Dermis blood vessel endothelial cell (primary cell): ENCODE measurements at regions not wholly inside any gene's neighbourhood (a gene's known extent, or its start where the extent isn't known, plus 50 kb on each side); places are given as distances from the start of the nearest gene placed in this dataset.

Source experiments
- DNase-seq: peaks from one replicate; pipeline ENCODE4 v3.0.0; 2010

DNA sequence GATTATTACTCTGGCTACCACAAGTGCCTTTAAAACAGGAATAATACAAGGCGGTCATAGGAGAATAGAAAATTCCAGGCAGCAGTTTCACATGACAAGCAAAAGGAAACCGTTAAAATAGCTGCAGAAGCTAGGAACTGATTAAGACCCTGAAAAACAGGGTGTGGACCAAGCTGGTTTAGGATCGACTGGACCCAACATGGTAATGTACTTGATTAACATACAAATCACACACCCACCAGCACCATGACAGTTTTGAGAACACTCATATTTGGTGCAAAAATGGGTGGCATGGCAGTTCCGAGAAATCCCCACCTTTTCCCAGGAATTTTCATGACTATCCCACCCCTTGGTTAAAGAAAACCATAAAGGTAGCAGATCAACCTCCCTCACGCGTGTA lies 51.9 kb upstream of the TMEM163 start:
- DNase-seq = no peak

DNA sequence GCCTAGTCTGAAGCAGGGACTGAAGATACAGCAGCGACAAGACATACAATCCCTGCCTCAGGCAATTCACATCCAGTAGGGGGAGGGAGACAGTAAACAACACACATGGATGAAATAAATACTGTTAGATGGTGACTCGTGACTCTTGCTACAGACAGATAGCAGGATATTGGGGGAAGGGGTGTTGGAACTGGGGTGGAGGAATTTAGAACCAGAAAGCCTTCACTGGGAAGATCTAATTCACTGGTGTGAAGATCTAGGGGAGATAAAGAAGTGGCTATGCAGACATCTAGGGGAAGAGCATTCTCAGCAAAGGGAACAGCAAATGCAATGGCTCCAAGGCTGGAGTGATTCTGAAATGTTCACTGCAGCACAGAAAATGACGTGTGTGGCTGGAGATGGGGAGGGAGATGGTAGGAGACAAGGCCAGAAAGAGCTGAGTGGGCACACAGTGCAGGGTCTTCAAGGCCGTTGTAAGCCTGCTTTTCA lies 52.6 kb upstream of the TMEM163 start:
- no peak for DNase-seq

DNA sequence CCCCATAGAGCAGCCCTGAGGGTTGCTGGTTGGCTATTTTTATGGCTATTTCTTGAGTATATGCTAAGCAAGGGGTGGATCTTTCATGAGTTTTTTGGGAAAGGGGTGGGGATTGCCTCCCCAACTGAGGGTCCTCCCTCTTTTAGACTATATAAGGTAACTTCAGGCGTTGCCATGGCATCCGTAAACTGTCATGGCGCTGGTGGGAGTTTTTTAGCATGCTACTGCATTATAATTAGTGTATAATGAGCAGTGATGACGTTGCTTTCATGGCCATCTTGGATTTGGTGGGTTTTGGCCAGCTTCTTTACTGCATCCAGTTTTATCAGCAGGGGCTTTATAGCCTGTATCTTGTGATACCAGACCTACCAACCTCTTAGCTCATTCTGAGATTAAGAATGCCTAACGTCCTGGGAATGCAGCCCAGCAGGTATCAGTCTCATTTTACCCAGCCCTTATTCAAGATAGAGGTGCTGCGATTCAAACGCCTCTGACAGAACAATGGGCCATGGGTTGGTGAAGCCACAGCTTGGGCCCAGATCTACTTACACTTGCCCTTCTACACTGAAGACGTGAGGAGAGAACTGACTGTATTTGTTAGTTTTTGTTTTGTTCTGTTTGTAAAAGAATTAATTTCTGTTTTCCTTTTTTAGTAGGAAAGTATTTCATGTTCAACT lies 53.8 kb upstream of the TMEM163 start:
- DNase-seq = no peak

DNA sequence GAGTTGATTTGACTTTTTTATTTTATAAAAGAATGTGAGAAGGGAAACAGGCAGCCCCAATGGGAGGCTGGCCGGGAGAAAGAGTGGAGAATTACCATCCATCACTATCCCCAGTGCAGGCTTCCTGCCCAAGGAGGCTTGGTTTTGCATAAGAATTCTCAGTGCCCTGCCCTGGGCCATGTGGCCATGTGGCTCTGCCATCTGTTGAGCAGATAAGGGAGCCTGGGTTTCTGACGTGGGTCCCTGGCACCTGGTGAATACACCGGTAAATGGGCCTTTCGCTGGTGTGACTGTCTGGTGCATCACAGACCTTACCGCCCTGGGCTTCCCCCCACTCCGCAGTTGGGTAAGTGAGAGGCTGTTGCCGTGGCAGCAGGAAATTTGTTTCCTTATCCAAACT lies 54.5 kb upstream of the TMEM163 start:
- DNase-seq = no peak

DNA sequence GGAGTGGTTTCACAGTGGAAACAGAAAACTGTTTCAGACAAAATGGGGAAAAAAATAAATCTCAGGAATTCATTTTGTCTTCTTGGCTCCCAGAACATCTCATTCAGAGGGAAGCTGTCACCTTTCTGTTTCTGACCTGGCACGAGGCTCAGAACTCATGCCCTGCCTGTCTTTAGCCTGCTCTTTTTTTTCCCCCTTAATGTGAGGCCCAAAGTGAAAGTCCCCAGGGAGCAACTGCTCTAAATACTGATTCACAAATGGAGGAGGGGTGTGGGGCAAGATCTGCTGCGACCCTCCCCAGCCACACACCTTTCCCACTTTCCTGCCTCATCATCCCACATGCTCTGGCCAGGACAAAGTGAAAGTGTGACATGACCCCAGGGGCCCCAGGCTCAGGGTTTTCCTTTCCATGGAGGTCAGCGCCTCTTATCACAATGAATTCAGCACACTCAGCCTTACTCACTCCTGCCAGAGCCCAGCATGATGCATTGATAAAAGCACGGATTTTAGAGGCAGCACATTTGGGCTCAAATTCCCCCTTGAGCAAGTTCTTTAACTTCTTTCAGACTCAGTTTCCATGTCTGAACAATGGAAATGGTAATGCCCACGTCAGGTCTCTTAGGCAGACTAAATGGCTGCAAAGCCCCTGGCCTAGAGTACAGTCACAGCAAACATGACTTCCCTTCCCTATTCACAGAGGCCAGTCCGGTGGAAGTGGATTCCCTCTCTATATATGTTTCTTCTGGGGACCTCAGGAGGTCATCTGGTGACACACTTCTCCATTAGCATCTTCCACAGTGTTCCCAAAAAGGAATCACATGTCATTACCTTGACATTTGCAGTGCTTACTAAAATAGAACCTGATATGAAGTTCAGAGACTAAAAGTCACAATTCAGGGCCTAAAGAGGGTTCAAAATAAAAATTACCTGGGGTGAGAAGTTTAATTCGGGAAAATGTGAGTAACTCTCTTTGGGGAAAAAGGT lies 55.3 kb upstream of the TMEM163 start:
- DNase-seq = peak; percentile 8

DNA sequence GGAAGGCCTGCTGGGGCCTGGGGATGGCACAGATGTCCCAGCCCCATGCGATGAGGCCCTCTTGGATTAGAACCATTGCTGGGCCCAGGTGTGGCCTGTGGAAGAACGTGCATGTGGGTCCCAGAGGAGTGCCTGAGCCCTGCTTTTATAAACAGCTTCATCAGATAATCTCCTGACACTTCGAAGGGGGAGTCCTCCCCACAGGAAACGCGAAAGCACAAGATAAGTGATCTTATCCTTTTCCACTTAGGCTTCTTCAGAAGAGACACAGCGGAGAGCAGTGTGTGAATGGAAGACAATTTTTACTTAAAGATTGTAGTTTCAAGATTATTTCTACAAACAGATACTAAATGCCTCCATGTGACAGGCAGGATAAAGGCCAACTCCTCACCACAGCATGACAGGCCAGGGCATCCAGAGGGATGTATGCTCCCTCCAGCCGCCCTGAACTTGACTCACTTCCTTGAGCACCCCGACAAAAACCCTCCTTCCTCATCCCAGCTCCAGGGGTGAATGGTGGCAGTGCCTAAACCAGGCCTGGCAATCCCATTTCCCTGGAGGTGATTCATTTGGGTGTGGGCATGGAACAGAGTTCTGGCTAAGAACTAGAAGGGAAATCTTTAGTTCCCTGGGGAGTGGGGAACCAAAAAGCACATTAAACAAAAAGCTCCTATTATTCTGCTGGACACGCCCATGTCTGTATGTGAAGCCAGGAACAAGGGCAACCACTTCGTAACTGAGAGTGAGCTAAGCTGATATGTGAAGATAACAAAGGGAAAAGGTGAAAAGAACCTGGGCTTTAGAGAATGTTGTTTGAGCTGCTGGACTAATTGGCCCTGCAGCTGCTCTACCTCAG lies 56.2 kb upstream of the TMEM163 start:
- DNase-seq = no peak

DNA sequence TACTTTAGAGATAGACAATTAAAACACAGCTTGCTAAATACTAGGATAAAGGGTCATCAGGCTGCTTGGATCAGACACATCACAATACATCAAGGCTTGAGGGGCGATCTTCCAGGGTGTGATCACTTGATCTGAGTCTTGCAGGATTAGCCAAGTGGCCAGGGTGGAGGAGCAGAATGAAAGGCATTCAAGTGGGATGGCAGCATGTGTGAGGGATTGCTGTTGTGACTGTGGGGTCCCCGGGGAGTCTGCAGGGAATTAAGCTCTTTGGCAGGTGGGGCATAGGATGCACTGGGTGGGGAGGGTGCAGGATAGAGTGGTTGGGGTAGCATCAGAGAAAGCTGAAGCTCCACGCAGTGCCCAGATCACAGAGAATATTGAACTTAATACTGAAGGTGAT lies 58.0 kb upstream of the TMEM163 start:
- no peak for DNase-seq

DNA sequence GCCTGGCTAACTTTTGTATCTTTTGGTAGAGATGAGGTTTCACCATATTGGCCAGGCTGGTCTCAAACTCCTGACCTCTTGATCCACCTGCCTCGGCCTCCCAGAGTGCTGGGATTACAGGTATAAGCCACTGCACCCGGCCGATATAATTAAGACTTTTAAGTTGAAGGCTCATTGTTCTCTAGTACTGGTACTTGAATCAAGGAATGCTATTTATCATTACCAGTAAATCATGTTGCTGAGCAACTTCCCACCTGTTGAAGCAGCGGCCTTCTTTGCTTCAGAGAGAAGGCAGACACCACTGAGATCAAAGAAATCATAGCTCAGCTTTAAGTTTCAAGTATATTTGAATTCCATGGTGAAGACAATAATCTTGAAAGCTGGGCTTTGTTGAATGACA lies 58.8 kb upstream of the TMEM163 start:
- no peak for DNase-seq

DNA sequence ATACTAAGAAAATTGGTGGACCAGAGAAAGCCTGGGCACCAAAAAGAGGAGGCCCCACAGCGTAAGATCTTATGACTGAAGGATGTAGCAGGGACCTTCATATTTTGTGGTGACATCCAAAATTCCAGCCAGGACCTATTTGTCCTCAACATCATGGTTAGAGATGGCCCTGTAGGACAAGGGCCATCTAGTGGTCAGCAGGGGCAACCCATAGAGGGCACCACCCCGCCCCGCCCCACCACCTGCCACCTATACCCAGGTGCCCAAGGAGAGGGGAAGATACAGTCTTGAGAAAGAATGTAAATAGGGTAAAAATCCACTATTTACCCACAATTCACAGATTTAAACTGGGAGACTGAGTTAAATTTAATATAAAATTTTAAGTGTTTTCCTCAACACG lies 59.6 kb upstream of the TMEM163 start:
- DNase-seq = peak; percentile 22

DNA sequence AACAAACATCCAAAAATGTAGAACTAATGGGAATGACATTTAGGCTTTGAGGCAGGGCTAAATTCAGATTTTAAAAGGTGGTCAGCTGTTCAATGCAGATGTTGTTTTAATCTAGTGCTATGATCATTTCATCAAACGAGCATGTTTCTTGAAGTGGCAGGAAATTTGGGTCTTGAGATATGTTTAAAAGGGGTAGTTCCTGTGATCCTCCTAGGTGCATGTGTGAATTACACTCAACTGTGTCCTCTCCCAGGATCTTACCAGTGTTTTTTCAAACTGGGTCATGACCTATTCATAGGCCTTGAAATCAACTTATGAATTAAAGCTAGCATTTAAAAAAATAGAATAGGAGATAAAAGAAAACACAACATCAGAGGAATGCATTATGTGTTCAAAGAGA lies 57.4 kb upstream of the ACMSD start:
- no peak for DNase-seq

DNA sequence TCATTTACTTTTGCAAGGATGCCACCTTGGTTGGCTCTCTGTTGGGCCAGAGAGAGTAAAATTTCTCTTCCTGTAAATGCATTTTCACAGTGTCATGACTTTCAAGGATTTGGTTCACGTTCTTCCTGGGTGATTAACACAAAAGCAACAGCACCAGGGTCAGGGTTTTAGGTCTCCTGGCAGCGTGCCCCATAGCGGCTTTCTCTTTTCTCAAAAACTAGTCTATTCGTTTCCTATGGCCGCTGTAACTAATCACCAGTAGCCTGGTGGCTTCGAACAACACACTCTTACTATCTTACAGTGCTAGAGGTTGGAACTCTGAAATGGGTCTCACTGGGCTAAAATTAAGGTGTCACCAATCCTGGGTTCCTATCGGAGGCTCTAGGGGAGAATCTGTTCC lies 56.3 kb upstream of the ACMSD start:
- DNase-seq = no peak

DNA sequence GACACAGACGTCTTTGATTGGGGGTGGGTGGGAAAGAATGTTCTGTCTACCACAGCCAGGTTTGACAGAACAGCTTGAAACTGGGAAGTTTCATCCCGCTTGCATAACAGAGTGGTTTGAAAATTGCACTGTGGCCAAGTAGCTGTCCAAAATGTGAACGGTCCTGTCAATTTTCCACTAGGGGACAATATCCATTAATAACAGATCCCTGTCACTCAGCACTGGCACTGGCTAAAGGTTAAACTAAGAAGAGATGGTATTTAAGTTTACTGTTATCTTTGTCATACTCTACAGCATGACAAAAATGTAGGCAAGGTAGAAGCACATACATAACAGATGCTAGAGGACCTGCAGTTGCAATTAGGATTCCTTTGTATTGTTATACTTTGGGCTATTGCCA lies 55.6 kb upstream of the ACMSD start:
- peak; percentile 54 for DNase-seq

DNA sequence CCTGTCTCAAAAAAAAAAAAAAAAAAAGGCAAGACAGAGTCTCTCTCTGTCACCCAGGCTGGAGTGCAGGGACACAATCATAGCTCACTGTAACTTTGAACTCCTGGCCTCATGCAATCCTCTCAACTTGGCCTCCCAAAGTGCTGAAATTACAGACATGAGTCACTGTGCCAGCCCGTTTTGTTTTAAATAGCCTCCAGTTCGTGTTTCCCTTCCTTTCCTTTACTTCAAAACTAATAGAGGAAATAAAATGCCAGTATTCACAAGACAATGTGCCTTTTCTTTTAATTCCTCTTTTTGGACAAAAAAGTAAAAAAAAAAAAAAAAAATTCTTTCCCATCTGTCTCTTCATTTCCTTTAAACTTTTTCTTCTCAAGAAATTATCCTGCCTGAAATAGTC lies 54.5 kb upstream of the ACMSD start:
- no peak for DNase-seq

DNA sequence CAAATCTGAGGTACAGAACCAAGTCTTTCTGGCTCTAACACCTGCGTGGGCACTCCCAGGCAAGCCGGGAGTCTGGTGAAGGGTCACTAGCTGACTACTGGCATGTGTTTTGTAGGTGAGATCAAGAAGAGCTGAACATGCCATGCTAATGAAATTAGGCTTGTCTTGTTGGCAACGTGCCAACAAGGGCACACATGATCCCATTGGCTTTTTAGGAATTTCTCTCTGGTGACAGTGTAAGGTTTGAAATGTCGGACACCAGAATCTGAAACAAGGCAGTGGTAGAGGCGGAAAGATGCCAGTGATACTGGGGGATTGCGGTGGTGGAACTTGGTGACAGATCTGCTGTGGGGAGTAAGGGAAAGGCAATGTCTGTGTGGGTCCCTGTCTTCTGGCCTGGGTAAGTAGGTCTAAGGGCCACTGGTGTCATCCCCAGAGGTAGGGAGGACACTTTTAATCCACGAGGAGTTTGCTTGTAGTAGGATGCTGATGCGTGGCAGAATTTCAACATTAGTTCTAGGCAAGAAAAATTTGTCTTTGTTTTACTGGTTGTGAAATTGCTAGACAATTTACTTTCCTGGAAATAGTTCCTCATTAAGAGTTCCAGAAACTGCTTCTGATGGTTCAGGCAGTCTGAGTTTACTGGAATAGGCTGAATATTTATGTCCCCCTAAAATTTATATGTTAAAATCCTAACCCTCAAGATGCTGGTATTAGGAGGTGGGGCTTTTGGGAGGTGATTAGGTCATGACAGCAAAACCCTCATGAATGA lies 52.6 kb upstream of the ACMSD start:
- no peak for DNase-seq

DNA sequence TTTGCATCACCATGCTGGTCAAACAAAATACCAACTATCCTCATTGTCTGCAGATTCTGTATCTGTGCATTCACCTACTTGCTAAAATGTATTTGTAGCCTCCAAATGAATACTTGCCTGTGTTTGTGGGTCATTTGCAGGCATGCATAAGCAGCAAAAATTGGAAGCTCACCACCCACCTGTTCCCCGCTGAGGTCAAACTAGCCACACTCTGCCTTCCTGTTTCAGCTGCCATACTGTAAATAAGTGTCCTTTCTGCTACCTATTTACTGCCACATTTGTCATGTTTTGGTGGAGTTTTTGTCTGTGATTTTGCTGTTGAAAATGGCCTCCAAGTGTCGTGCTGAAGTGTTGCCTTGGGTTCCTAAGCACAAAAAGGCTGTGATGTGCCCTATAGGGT lies 50.0 kb upstream of the ACMSD start:
- DNase-seq = no peak
